Keratinocyte (primary cell): ENCODE measurements at regions not wholly inside any gene's neighbourhood (a gene's known extent, or its start where the extent isn't known, plus 50 kb on each side); places are given as distances from the start of the nearest gene placed in this dataset.

Experiments used
- DNase-seq: peaks from one replicate; pipeline ENCODE4 v3.0.0-alpha.2; 2011; ENCODE audit warnings: low read depth, missing footprints, low spot score
- FAIRE-seq: peaks from 2 replicates; lab custom pipeline; 2011; peaks lifted over from hg19 to GRCh38; lab: Jason Lieb, UNC
- H2AFZ ChIP-seq: 2 replicates; pipeline ENCODE4 v1.6.0; 2012; ENCODE audit warnings: low read length, control low read depth, inconsistent platforms; ENCODE audit not compliant: control insufficient read depth
- H3K27ac ChIP-seq: 2 replicates; pipeline ENCODE4 v1.5.1; 2011; ENCODE audit warnings: low read length; ENCODE audit not compliant: control insufficient read depth, insufficient read depth
- H3K27me3 ChIP-seq: 3 replicates; pipeline ENCODE4 v1.6.0; 2011; ENCODE audit warnings: low read length; ENCODE audit not compliant: control insufficient read depth, insufficient read depth; ENCODE audit errors: extremely low read depth
- H3K36me3 ChIP-seq, 2 experiments: 2 replicates in 1 of 2; 3 replicates in 1 of 2; pipeline ENCODE4 v1.5.1; 2011; ENCODE audit warnings: low read length in 2 of 2, mild to moderate bottlenecking in 1 of 2; ENCODE audit not compliant: control insufficient read depth in 2 of 2, insufficient read depth in 2 of 2; ENCODE audit errors: extremely low read depth in 1 of 2
- H3K4me1 ChIP-seq: 3 replicates; pipeline ENCODE4 v1.5.1; 2011; ENCODE audit warnings: low read length; ENCODE audit not compliant: control insufficient read depth, insufficient read depth; ENCODE audit errors: extremely low read depth
- H3K4me2 ChIP-seq: 3 replicates; pipeline ENCODE4 v1.6.0; 2011; ENCODE audit warnings: low read depth, low read length; ENCODE audit not compliant: control insufficient read depth, insufficient read depth; ENCODE audit errors: extremely low read depth
- H3K4me3 ChIP-seq, 3 experiments: fragments of 200-600 bp in 1 of 3; sonication (generic) in 1 of 3; 2 replicates in 2 of 3; 3 replicates in 1 of 3; pipeline ENCODE4 v1.5.1; 2011 to 2016; ENCODE audit warnings: low read length in 3 of 3, mild to moderate bottlenecking in 3 of 3, control low read depth in 2 of 3, inconsistent platforms in 1 of 3, low read depth in 1 of 3, mixed read lengths in 1 of 3, mixed run types in 1 of 3, moderate library complexity in 1 of 3; ENCODE audit not compliant: control insufficient read depth in 2 of 3, insufficient read depth in 2 of 3; ENCODE audit errors: extremely low read depth in 1 of 3
- H3K79me2 ChIP-seq: 2 replicates; pipeline ENCODE4 v1.6.0; 2012; ENCODE audit warnings: low read length; ENCODE audit not compliant: control insufficient read depth, insufficient read depth
- H3K9ac ChIP-seq: 3 replicates; pipeline ENCODE4 v1.6.0; 2011; ENCODE audit warnings: low read length; ENCODE audit not compliant: control insufficient read depth, insufficient read depth; ENCODE audit errors: extremely low read depth
- H3K9me1 ChIP-seq: 3 replicates; pipeline ENCODE4 v1.6.0; 2011; ENCODE audit warnings: low read length; ENCODE audit not compliant: control insufficient read depth, insufficient read depth; ENCODE audit errors: extremely low read depth
- H3K9me3 ChIP-seq: 2 replicates; pipeline ENCODE4 v1.5.1; 2012; ENCODE audit warnings: low read depth, low read length; ENCODE audit not compliant: control insufficient read depth
- H4K20me1 ChIP-seq: 3 replicates; pipeline ENCODE4 v1.6.0; 2011; ENCODE audit warnings: low read length; ENCODE audit not compliant: control insufficient read depth, insufficient read depth; ENCODE audit errors: extremely low read depth
- CTCF ChIP-seq, 3 experiments: IDR thresholded peaks in 1 of 3; conservative IDR thresholded peaks in 1 of 3; optimal IDR thresholded peaks in 1 of 3; 2 replicates in 2 of 3; 3 replicates in 1 of 3; pipeline versions ENCODE3 to v1.5.1; 2011; ENCODE audit warnings: low read length in 3 of 3, mild to moderate bottlenecking in 3 of 3, moderate library complexity in 2 of 3, control low read depth in 1 of 3, inconsistent platforms in 1 of 3; ENCODE audit not compliant: insufficient read depth in 2 of 3; ENCODE audit errors: extremely low read depth in 1 of 3
- EZH2 ChIP-seq: IDR thresholded peaks from one replicate; pipeline ENCODE4 v1.6.1; 2012; ENCODE audit warnings: inconsistent platforms, mild to moderate bottlenecking, low read length, moderate library complexity
- dilution Hi-C: fragments of 300-500 bp; cut with MboI; formaldehyde crosslinking; loops from one replicate; pipeline ENCODE4 v1.7.0; 2020; ENCODE audit warnings: low sequenced_read_pairs; ENCODE audit not compliant: extremely low pct_ligation_motif_present

GRCh38 chr11:8808226-8808585, 102.8 kb upstream of the AKIP1 start:
- H3K9ac ChIP-seq, result peak overlapping the region; percentile 89
- H3K36me3 ChIP-seq, result peaks cover 2 to 8% of the 10 kb centered on the region in 2 experiments
- peak overlapping the region; percentile 45 for H2AFZ ChIP-seq
- H3K27me3 ChIP-seq, result no peaks in the 10 kb centered on the region
- DNase-seq (no peak), FAIRE-seq (peak; percentile 29)
- H4K20me1 ChIP-seq, result no peaks in the 10 kb centered on the region
- peaks cover 3% of the 10 kb centered on the region for H3K9me1 ChIP-seq
- no peak for TF ChIP-seq EZH2
- TF ChIP-seq CTCF (optimal IDR thresholded peaks at IDR 0.05 in 1 of 3, IDR thresholded peaks at IDR 0.05 in 1 of 3, conservative IDR thresholded peaks at IDR 0.05 in 1 of 3; ENCODE audit: extremely low read depth in 1 of 3, insufficient read depth in 2 of 3, low read length in 3 of 3), result no peak
- H3K4me3 ChIP-seq, result peak overlapping the region; percentile 63 to 75 (median 64)
- dilution Hi-C loops, result no loop called here
- peak overlapping the region; percentile 99 for H3K4me2 ChIP-seq
- peaks cover 71% of the 10 kb centered on the region for H3K79me2 ChIP-seq
- H3K9me3 ChIP-seq, result no peaks in the 10 kb centered on the region
- peak overlapping the region; percentile 88 for H3K27ac ChIP-seq
- peaks cover 53% of the 10 kb centered on the region for H3K4me1 ChIP-seq

GRCh38 chr11:8809241-8809938, 101.6 kb upstream of the AKIP1 start:
- no peak for DNase-seq
- peak overlapping the region; percentile 89 for H3K9ac ChIP-seq
- H3K36me3 ChIP-seq, result peaks cover 0 to 3% of the 10 kb centered on the region in 2 experiments
- H3K79me2 ChIP-seq, result peaks cover 59% of the 10 kb centered on the region
- FAIRE-seq, result no peak
- TF ChIP-seq EZH2, result no peak
- no peak for TF ChIP-seq CTCF (optimal IDR thresholded peaks at IDR 0.05 in 1 of 3, IDR thresholded peaks at IDR 0.05 in 1 of 3, conservative IDR thresholded peaks at IDR 0.05 in 1 of 3; ENCODE audit: extremely low read depth in 1 of 3, insufficient read depth in 2 of 3, low read length in 3 of 3)
- no peaks in the 10 kb centered on the region for H3K9me3 ChIP-seq
- H3K4me1 ChIP-seq, result peaks cover 64% of the 10 kb centered on the region
- H3K4me3 ChIP-seq, result peak overlapping the region; percentile 63 to 75 (median 64)
- dilution Hi-C loops, result no loop called here
- H4K20me1 ChIP-seq, result no peaks in the 10 kb centered on the region
- no peak overlapping the region for H2AFZ ChIP-seq
- H3K27me3 ChIP-seq, result no peaks in the 10 kb centered on the region
- H3K4me2 ChIP-seq, result peak overlapping the region; percentile 99
- H3K9me1 ChIP-seq, result peaks cover 3% of the 10 kb centered on the region
- peak overlapping the region; percentile 88 for H3K27ac ChIP-seq
